ENCODE measurements at regions not wholly inside any gene's neighbourhood (a gene's known extent, or its start where the extent isn't known, plus 50 kb on each side); places are given as distances from the start of the nearest gene placed in this dataset.

- TF ChIP-seq ZNF768 (tag by site-specific recombination; IDR thresholded peaks at IDR 0.05) (no peak), CTCF (tag by site-specific recombination; IDR thresholded peaks at IDR 0.05) (no peak)
These were observed 187.0 kb downstream of the CCNG2 start for GRCh38 chr4:77344001-77344400.
